Neuronal stem cell (in vitro differentiated cells): ENCODE measurements at regions not wholly inside any gene's neighbourhood (a gene's known extent, or its start where the extent isn't known, plus 50 kb on each side); places are given as distances from the start of the nearest gene placed in this dataset.
A peak's percentile ranks its signal among the peaks of the same experiment; 100 is the strongest.

Experiments used
- DNase-seq: peaks from one replicate; pipeline ENCODE4 v3.0.0-alpha.2; 2013; ENCODE audit warnings: low spot score
- H2AFZ ChIP-seq: one replicate; pipeline ENCODE4 v1.6.1; 2013; ENCODE audit warnings: mild to moderate bottlenecking, low read length, inconsistent platforms
- H2AK5ac ChIP-seq: 2 replicates; pipeline ENCODE4 v1.6.1; 2013; ENCODE audit warnings: low read depth, mild to moderate bottlenecking, inconsistent platforms, low read length, moderate library complexity, mixed read lengths
- H2BK120ac ChIP-seq: 2 replicates; pipeline ENCODE4 v1.6.1; 2013; ENCODE audit warnings: low read depth, mild to moderate bottlenecking, inconsistent platforms, low read length, moderate library complexity, mixed read lengths
- H2BK12ac ChIP-seq: one replicate; pipeline ENCODE4 v1.6.1; 2013; ENCODE audit warnings: low read length, inconsistent platforms
- H2BK15ac ChIP-seq: 2 replicates; pipeline ENCODE4 v1.6.1; 2013; ENCODE audit warnings: mild to moderate bottlenecking, low read length, inconsistent platforms, mixed read lengths
- H2BK5ac ChIP-seq: one replicate; pipeline ENCODE4 v1.6.1; 2013; ENCODE audit warnings: inconsistent platforms, mild to moderate bottlenecking, low read length, moderate library complexity
- H3K14ac ChIP-seq: one replicate; pipeline ENCODE4 v1.6.1; 2013; ENCODE audit warnings: low read length, inconsistent platforms
- H3K18ac ChIP-seq: 2 replicates; pipeline ENCODE4 v1.6.1; 2013; ENCODE audit warnings: low read length, inconsistent platforms
- H3K23ac ChIP-seq: 2 replicates; pipeline ENCODE4 v1.6.1; 2013; ENCODE audit warnings: low read depth, mild to moderate bottlenecking, mixed read lengths, low read length, inconsistent platforms; ENCODE audit not compliant: poor library complexity
- H3K27ac ChIP-seq: replicated peaks from 3 replicates; pipeline ENCODE4 v1.5.1; 2013; ENCODE audit warnings: low read length, inconsistent platforms
- H3K27me3 ChIP-seq, 3 experiments: 2 replicates each; pipeline ENCODE4 v1.6.1; 2013; ENCODE audit warnings: low read length in 3 of 3, mild to moderate bottlenecking in 2 of 3, inconsistent platforms in 1 of 3, low read depth in 1 of 3, mixed read lengths in 1 of 3, moderate library complexity in 1 of 3; ENCODE audit not compliant: control insufficient read depth in 3 of 3, insufficient read depth in 3 of 3
- H3K36me3 ChIP-seq, 2 donors: replicated peaks in 1 of 2; 2 replicates each; pipeline ENCODE4 v1.6.1; 2013; ENCODE audit warnings: low read length in 2 of 2; ENCODE audit not compliant: control insufficient read depth in 2 of 2, insufficient read depth in 2 of 2
- H3K4ac ChIP-seq: 2 replicates; pipeline ENCODE4 v1.6.1; 2013; ENCODE audit warnings: inconsistent platforms, mild to moderate bottlenecking, low read length, moderate library complexity
- H3K4me1 ChIP-seq, 2 donors: 1 replicate in 1 of 2; 2 replicates in 1 of 2; pipeline ENCODE4 v1.6.1; 2013; ENCODE audit warnings: low read length in 2 of 2, low read depth in 1 of 2; ENCODE audit not compliant: control insufficient read depth in 2 of 2, insufficient read depth in 1 of 2
- H3K4me2 ChIP-seq: one replicate; pipeline ENCODE4 v1.6.1; 2013; ENCODE audit warnings: mild to moderate bottlenecking, low read length, inconsistent platforms; ENCODE audit not compliant: insufficient read depth, poor library complexity, severe bottlenecking
- H3K4me3 ChIP-seq, 2 donors: 2 replicates each; pipeline ENCODE4 v1.5.1; 2013; ENCODE audit warnings: low read length in 2 of 2, mild to moderate bottlenecking in 2 of 2, inconsistent platforms in 1 of 2, moderate library complexity in 1 of 2
- H3K79me1 ChIP-seq: one replicate; pipeline ENCODE4 v1.6.1; 2013; ENCODE audit warnings: low read depth, mild to moderate bottlenecking, inconsistent platforms, low read length, moderate library complexity
- H3K9ac ChIP-seq: one replicate; pipeline ENCODE4 v1.6.1; 2013; ENCODE audit warnings: mild to moderate bottlenecking, low read depth, low read length, inconsistent platforms; ENCODE audit not compliant: poor library complexity
- H3K9me3 ChIP-seq, 2 donors: replicated peaks in 1 of 2; 2 replicates each; pipeline versions ENCODE3 to v1.6.1; 2013; ENCODE audit warnings: low read length in 2 of 2, mild to moderate bottlenecking in 2 of 2, inconsistent platforms in 1 of 2, low read depth in 1 of 2, mixed read lengths in 1 of 2, moderate library complexity in 1 of 2; ENCODE audit not compliant: control insufficient read depth in 2 of 2, insufficient read depth in 1 of 2
- H4K8ac ChIP-seq: one replicate; pipeline ENCODE4 v1.6.1; 2013; ENCODE audit warnings: low read depth, mild to moderate bottlenecking, inconsistent platforms, low read length, moderate library complexity
- H4K91ac ChIP-seq: one replicate; pipeline ENCODE4 v1.6.1; 2013; ENCODE audit warnings: low read length, low read depth, mild to moderate bottlenecking, inconsistent platforms; ENCODE audit not compliant: poor library complexity
- WGBS, 2 donors: extraction: QIAGEN DNeasy Blood & Tissue Kit; methylation state at CpG; one replicate each; pipeline ENCODE4 v1.1.7; 2013; ENCODE audit warnings: missing lambda C conversion rate in 2 of 2, mixed read lengths in 1 of 2; ENCODE audit not compliant: insufficient read length in 2 of 2, insufficient replicate concordance in 1 of 2; ENCODE audit errors: extremely low coverage in 2 of 2; 5-methylcytosine and 5-hydroxymethylcytosine counted together

GRCh38 chr6:33964387-33964786 lies 160.6 kb upstream of the MLN start:
- no peak overlapping the region for H3K14ac ChIP-seq
- no peak overlapping the region for H2BK15ac ChIP-seq
- H3K79me1 ChIP-seq: peaks cover 1% of the 10 kb centered on the region
- no peak overlapping the region for H4K91ac ChIP-seq
- no peak for DNase-seq
- no peaks in the 10 kb centered on the region for H3K36me3 ChIP-seq
- H3K4me3 ChIP-seq: no peak overlapping the region
- peaks cover 0 to 3% (median 0%) of the 10 kb centered on the region in 3 experiments for H3K27me3 ChIP-seq
- no peak overlapping the region for H3K27ac ChIP-seq
- no peak overlapping the region for H3K23ac ChIP-seq
- no CpG with 5 or more reads among the region's 3 CpGs for WGBS, 2 donors
- H2AFZ ChIP-seq: no peak overlapping the region
- H2BK5ac ChIP-seq: no peak overlapping the region
- H2BK120ac ChIP-seq: no peak overlapping the region
- H3K4me1 ChIP-seq: no peaks in the 10 kb centered on the region
- no peaks in the 10 kb centered on the region for H3K9me3 ChIP-seq
- no peak overlapping the region for H2AK5ac ChIP-seq
- H3K18ac ChIP-seq: no peak overlapping the region
- H3K4me2 ChIP-seq: no peak overlapping the region
- no peak overlapping the region for H3K9ac ChIP-seq
- no peak overlapping the region for H3K4ac ChIP-seq
- H4K8ac ChIP-seq: no peak overlapping the region
- H2BK12ac ChIP-seq: no peak overlapping the region

DNA sequence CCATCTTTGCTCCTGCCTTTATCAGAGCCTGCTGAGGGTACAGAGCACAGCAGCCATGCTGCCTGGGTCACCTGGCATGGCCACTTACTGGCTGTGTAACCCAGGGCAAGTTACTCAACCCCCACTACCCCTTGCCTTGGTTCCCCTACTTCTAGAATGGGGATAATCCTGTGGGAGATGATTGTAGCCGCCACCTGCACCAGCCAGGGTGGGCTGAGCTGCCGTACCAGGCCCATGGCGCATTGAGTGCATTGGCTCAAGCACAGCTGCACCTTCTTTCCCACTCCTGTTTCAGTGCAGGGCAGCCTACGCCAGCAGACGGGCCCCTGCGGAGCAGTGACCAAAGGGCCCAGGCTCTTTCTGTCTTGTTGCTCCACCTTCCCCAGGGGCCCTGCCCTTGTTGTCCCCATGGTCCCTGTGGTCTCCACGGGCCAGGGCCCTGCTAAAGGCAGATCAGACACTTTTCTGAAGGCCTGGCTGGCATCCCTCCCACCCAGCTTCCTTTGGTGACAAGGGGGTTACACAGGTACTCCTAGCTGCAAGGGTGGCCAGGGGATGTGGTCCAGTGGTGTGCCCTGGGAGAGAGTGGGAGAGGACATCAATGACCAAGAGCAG lies 159.4 kb upstream of the MLN start:
- no peak for DNase-seq
- Histone ChIP-seq H2AK5ac (no peak overlapping the region), H3K36me3 (no peaks in the 10 kb centered on the region), H4K91ac (peak overlapping the region; percentile 57), H3K4ac (no peak overlapping the region), H3K23ac (no peak overlapping the region), H4K8ac (no peak overlapping the region), H2BK15ac (no peak overlapping the region), H2AFZ (no peak overlapping the region), H2BK120ac (peak overlapping the region; percentile 33), H3K27ac (no peak overlapping the region), H3K4me2 (no peak overlapping the region), H3K4me3 (no peak overlapping the region), H3K18ac (peak overlapping the region; percentile 21), H2BK12ac (no peak overlapping the region), H3K9me3 (no peaks in the 10 kb centered on the region), H3K14ac (no peak overlapping the region), H3K79me1 (peaks cover 1% of the 10 kb centered on the region), H2BK5ac (peak overlapping the region; percentile 55), H3K27me3 (peaks cover 0 to 3% (median 0%) of the 10 kb centered on the region in 3 experiments), H3K9ac (no peak overlapping the region), H3K4me1 (no peaks in the 10 kb centered on the region)
- no CpG with 5 or more reads among the region's 7 CpGs for WGBS, 2 donors

GRCh38 chr6:33962246-33963027 lies 158.6 kb upstream of the MLN start:
- Histone ChIP-seq H3K9me3 (no peaks in the 10 kb centered on the region), H2BK12ac (no peak overlapping the region), H3K27me3 (peaks cover 0 to 3% (median 0%) of the 10 kb centered on the region in 3 experiments), H3K27ac (no peak overlapping the region), H2BK15ac (no peak overlapping the region), H3K4me1 (no peaks in the 10 kb centered on the region), H3K4me3 (no peak overlapping the region), H3K79me1 (peaks cover 1% of the 10 kb centered on the region), H4K8ac (no peak overlapping the region), H3K36me3 (no peaks in the 10 kb centered on the region), H3K4me2 (no peak overlapping the region), H2BK5ac (no peak overlapping the region), H3K9ac (no peak overlapping the region), H3K23ac (no peak overlapping the region), H3K14ac (no peak overlapping the region), H3K4ac (no peak overlapping the region), H2BK120ac (peak overlapping the region; percentile 33), H2AFZ (no peak overlapping the region), H4K91ac (no peak overlapping the region), H3K18ac (no peak overlapping the region), H2AK5ac (peak overlapping the region; percentile 40)
- WGBS, 2 donors: no CpG with 5 or more reads among the region's 16 CpGs
- DNase-seq: no peak

DNA sequence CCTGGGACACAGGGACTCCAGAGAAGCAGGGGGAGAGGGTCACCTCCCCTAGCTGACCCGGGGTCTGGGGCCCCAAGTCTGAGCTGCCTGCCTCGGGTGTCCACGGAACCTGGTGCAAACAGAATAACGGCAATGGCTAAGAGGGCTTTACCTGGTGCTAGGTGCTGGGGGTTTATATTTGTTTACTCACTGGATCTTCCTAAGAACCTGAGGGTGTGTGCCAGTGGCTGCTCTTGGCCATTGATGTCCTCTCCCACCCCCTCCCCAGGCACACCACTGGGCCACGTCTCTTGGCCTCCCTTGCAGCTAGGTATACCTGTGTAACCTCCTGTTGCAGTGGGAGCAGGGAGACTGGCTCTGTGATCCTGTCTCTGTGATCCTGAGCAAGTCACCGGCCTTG lies 157.9 kb upstream of the MLN start:
- Histone ChIP-seq H3K79me1 (peaks cover 1% of the 10 kb centered on the region), H3K23ac (no peak overlapping the region), H3K14ac (no peak overlapping the region), H3K4me2 (no peak overlapping the region), H4K91ac (no peak overlapping the region), H2BK5ac (no peak overlapping the region), H2BK12ac (peak overlapping the region; percentile 46), H3K4me3 (no peak overlapping the region), H3K27ac (no peak overlapping the region), H2AK5ac (peak overlapping the region; percentile 40), H3K4ac (peak overlapping the region; percentile 30), H2BK15ac (no peak overlapping the region), H2AFZ (no peak overlapping the region), H3K9ac (no peak overlapping the region), H3K27me3 (peaks cover 0 to 3% (median 0%) of the 10 kb centered on the region in 3 experiments), H3K18ac (peak overlapping the region; percentile 29), H3K4me1 (no peaks in the 10 kb centered on the region), H2BK120ac (no peak overlapping the region), H4K8ac (no peak overlapping the region), H3K9me3 (no peaks in the 10 kb centered on the region), H3K36me3 (no peaks in the 10 kb centered on the region)
- no CpG with 5 or more reads among the region's 6 CpGs for WGBS, 2 donors
- no peak for DNase-seq
